ENCODE measurements at regions not wholly inside any gene's neighbourhood (a gene's known extent, or its start where the extent isn't known, plus 50 kb on each side); places are given as distances from the start of the nearest gene placed in this dataset.

DNA sequence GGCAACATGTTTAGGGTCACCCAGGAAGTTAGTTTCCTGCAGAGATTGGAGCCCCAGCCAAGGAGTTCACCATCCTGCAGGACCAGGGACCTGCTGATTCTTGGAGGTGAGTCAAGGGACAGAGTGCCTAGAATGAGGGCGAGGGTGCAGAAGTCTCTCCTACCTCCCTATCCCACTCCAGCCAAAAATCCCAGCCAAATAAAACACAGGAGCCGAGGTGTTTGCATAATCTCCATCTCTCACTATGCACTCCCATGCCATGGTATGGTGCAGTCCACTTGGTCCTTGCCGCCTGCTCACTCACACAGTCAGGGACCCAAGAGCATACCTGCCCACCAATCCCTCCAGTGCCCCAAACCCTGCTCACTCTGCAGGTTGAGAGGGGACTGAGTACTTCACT lies 294.2 kb downstream of the UACA start:
- no peak for DNase-seq

DNA sequence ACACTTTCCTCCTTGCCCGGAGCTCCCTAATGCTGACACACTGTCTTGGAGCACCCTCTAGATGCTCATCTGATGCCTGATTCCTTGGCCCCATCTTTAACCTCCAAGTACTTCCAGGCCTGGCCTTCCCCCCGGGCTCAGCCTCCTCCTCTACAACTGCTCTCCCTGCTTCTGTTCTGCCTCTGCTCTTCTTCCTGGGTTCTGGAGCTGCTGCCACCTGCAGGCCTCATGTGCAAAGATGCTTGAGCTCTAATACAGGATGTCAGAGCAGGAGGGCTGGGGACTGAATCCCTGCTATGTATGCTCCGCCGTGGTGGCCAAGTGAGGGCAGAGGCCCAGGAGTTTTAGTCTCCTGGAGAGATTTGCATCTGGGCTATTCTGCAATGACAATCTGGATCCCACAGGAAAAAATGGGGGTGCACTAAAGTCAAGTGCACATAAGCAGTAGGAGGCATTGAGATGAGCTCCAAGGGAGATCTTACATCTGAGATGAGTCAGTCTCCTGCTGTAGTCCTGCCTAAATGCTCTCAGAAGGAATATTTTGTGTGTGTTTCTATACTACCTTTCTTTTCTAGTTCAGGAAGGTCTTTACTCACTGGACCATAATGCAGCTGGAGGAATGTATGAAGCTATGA lies 296.3 kb downstream of the UACA start:
- DNase-seq, result peak; percentile 42

DNA sequence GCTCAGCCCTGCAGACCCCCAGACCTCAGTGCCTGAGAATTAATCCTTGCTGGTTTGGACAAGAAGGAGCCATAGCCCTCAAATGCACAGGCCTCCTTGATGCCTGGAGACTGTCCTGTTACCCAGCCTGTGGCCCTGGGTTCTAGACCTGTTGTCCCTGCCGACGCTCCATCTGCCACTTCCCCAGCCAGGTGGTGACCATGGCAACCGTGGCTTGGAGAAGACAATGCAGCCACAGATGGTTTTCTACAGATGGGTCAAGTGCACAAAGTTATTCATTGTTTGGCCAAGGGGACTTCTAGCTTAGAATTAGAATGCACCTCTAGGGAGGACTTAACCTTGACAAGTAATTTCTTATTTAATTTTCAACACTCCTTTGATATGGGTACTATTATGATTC lies 297.1 kb downstream of the UACA start:
- no peak for DNase-seq

DNA sequence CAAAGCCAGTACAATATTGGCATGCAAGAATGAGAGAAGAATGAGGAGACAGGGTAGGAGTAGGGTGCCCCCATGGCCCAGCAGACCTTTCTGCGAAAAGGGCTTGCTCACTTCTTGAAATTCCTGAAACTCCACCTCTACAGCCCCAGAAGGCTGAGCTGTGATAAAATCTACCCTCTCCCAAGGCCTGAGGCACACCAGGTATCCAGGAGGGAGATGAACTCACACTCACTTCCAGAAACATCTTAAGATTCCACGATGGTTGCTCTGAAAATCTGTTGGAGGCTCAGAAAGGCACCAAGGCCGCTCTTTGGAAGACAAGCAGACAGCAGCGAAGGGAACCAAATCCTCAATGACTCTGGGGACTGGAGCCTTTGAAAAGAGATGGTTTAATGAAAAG lies 297.5 kb downstream of the UACA start:
- no peak for DNase-seq

DNA sequence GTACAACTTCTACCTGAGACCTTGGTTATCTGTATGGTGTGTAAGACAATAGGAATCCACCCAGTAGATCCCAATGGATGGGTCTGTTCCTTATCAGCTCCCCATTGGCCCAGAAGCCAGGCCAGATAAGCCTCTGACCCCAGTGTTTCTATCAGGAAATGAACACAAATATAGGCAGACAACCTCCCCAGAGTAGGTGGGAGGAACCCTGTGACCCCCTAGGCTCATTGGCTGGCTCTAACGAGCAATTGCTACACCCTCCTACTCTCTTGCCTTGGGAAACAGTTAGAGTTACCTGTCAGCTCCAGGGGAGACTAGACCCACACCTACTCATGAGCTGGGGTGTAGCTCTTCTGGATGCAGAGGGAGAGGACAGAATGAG lies 299.9 kb downstream of the UACA start:
- DNase-seq, result peak; percentile 62

DNA sequence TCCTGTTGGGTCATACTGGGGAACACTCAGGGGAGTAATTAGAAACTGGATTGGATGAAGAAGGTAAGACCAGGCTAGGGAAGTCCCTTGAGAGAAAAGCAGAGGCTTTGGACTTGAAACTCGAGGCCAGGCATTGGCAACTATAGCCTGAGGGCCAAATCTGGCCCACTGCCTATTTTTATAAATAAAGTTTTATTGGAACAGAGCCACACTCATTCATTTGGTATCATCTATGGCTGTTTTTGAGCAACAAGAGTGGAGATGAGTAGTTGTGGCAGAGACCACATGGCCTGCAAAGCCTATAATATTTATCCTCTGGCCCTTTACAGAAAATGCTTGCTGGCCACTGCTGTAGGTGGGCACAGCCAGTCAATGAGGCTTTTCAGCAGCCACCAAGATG lies 301.4 kb downstream of the UACA start:
- DNase-seq, result no peak

DNA sequence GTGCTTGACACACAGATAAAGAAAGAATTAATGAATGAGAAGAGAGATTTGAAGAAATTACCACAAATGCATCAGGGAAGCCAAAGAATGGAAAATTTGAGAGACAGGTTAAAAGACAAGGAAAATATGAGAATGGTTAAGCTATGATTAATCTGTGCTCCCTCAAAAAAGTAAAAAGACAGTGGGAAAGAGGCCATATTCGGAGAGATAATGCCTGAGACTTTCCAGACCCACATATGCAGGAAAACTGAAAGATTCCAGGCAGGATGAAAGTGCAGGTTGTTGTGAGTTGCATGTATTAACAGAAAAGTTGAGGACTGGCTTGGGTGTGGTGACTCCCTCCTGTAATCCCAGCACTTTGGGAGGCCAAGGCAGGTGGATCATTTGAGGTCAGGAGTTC lies 302.3 kb downstream of the UACA start:
- no peak for DNase-seq

DNA sequence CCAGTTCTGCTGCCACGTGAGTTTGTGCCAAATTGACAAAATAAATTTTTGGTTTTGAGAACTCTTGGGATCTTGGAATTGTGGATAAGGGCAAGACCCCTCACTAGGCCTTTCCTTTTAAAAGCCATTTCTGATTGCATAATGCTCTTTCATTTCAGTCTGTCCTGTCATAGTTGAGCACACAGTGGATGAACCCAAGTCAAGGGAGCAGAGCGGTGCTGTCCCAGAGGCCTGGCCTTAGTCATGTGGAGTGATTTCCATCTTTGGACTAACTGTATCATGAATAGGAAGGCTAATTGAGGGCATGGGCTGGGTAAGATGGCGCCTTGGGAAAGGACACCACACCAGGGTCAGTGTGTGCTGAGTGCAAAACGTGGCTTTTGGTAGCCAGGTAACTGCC lies 304.0 kb downstream of the UACA start:
- DNase-seq, result no peak

DNA sequence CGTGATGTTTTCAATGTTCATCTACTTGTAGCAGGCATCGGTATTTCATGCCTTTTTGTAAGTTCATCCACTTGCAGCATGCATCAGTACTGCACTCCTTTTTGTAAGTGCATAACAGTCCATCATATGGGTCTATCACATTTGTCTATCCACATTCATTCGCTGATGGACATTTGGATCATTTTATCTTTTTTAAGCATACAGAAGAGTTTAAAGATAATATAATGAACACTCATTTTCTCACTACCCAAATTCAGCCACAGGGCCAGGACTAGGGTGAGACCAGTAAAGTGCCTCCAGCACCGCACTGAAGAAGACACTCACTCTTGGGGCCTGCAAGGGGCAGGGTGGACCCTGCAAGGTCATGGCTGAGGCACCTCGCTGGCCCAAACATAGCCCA lies 309.6 kb downstream of the UACA start:
- DNase-seq, result no peak

DNA sequence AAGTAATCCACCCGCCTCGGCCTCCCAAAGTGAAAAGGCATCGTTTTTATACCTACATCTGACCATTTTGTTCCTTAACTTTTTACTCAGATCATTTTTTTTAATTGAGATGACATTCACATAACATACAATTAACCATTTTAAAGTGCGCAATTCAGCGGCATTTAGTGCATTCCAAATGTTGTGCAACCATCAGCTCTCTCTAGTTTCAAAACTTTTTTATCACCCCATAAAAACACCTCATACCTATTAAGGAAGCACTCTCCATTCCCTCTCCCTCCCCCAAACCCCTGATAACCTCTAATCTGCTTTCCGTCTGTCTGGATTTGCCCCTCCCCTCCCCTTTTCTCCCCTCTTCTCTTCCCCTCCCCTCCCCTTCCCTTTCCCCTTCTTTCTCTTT lies 310.1 kb downstream of the UACA start:
- peak; percentile 39 for DNase-seq

DNA sequence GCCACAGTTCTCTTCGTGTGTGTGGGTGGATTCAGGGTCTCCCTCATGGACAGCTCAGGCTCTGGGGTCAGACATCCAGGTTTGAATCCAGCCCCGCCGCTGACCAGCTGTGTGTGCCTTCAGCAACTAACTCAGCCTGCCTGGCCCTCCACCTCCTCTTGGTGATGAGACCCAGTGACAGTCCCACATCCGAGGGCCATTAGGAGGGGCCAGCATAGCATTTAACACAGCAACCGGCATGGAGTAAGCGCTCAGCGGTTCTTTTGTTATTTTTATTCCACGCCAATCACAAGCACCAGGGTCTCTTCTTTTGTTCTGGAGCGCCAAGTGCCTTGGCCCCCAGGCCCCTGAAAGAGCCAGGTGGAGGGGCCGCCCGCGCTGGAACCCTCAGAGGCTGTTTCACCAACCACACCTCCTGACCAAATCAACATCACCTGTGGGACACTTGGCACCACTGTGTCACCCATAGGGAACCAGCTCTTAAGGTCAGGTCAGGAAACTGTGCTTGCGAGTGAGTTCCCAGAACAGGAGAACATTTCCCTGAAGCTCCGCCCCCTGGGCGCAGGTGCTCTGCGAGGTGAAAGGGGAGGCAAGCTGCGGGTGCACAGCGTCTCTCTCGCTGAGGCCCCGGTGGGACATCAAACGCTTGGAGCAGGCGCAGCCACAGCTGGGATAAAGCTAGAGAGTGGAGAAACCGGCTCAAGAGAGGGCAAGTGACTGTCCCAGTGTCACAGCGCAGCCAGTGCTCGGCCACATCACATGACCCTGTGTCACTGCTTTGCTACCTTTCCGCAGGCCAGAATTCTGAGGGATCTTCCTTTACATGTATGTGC lies 311.3 kb downstream of the UACA start:
- DNase-seq, result peak; percentile 49

DNA sequence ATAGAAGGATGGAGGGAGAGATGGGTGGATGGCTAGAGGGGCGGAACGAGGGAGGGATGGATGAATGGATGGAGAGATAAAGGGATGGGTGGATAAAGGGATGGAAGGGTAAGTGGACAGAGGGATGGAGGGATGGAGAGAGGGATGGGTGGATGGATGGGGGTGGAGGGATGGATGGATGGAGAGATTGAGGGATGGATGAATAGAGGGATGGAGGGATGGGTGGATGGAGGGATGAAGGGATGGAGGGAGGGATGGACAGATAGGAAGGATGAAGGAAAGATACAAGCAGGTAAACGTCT lies 313.3 kb downstream of the UACA start:
- no peak for DNase-seq

DNA sequence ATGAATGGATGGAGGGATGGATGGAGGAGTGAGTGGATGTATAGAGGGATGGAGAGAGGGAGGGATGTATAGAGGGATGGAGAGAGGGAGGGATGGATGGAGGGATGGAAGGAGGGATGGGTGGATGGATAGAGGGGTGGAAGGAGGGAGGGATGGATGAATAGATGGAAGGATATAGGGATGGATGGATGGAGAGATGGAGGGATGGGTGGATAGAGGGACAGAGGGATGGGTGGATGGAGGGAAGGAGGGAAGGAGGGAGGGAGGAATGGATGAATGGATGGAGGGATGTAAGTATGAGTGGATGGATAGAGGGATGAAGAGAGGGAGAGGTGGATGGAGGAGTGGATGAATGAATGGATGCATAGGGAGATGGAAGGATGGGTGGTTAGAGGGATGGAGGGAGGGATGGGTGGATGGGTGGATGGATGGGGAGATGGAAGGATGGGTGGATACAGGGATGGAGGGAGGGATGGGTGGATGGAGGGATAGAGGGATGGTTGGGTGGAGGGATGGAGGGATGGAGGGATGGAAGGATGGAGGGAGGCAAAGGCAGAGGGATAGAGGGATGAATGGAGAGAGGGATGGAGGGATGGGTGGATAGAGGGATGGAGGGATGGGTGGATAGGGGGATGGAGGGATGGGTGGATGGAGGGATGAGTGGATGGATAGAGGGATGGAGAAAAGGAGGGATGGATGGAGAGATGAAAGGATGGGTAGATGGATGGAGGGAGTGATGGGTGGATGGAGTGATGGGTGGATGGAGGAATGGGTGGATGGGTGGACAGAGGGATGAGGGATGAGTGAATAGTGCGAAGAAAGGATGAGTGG lies 313.8 kb downstream of the UACA start:
- DNase-seq, result no peak

DNA sequence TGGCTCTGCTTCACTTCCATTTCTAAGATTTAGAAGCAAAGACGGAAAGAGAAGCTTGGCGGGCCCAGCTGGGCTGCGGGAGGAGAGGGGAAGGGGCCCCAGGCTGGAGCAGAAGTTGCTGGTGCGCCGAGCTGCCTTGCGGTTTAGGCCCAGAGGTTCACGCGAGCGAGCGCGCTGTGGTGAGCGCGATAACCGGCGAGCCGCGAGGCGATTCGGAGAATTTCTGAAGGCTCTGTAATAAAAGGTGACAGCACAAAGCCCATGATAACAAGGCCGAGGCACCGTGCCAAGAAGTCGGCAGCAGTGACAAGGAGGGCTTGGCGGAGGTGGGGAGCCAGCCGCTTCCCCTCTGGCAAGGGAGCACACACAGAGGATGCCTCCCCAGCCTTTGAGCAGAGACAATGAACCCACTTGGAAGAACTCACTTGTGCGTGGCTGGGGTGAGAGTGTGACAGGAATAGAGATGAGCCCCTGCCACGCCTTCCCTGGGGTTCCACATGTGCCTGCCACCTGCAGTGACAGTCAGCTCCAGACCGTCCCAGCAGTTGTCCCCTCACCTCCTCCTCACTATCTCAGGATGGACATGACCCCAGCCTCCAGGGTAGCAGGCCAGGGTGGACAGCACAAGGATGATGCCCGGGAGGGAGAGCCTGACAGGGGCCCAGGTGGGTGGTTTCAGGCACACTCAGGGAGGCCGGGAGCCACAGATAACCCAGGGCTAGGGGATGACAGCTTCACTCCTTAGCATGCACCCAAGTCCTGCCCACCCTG lies 315.2 kb downstream of the UACA start:
- DNase-seq, result peak; percentile 93

DNA sequence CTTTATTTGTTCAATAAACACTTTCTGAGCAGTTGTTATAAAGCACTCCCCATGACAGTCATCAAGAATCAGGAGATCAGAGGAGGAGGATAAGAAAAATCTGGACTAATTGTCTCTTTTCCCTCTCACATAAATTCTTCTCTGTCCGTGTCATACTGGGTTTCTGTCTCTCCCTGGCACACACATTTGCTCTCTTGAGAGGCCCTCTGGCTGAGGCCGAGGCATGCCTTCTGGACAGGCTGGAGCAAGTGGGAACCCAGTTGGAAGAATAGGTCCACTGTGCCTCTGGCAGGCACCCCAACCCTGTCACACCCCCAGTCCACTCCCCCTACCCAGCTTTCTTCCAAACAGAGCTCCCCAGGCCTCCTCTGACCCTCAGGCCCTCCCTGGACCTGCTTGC lies 315.8 kb downstream of the UACA start:
- DNase-seq, result peak; percentile 32

DNA sequence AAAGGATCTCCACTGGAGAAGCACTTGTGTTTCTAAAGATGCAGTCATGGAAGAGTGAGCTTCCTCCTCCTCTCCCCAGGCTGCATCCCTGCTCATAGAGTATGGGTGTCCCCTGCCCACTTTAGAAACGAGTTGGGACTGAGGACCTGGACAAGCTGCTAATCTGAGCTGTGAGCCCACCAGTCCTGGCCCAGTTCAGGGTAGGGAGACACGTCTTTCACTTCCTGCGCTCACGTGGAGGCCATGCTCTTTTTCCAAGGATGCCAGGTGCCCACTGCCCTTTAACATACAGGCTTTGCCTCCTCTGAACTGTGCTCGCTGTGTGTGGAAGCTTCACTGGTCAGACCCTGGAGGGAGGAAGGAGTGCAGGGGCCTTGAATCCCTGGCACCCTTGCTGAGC lies 316.3 kb downstream of the UACA start:
- no peak for DNase-seq

DNA sequence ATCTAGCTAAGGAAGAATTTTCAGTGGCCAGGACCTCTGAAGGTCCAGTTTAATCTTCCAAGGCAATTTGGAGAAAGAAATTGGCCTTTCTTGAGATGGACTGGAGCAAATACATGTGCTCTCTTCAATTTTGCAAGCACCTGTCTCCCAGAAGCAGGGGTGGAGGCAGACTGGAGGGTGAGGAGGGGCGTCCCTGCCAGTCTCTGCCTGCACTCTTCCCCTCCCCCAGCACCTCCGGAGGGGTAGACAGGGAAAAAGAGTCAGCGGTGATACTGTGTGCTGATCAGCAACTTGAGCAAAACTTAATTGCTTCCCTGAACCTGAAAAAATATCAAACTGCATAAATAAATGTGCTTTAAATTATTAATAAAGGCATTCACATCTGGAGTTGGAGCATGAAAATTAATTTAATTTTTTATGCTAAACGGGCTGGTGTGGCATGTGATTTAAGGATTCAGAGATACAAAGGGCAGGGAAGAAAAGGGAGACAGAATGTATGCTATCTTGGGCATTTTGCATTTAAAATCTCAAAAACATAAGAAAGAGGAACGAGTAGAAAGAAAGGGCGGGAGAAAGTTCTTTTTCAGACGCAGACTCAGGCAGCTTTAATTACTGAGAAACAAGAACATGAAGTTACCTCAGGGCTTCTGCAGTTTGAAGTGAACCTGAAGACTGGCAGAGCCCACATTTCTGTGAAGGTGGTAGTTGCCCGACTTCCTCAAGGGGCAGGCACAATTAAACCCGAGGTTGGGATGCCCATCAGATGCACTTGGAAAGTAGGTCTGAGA lies 319.7 kb downstream of the UACA start:
- DNase-seq, result no peak

DNA sequence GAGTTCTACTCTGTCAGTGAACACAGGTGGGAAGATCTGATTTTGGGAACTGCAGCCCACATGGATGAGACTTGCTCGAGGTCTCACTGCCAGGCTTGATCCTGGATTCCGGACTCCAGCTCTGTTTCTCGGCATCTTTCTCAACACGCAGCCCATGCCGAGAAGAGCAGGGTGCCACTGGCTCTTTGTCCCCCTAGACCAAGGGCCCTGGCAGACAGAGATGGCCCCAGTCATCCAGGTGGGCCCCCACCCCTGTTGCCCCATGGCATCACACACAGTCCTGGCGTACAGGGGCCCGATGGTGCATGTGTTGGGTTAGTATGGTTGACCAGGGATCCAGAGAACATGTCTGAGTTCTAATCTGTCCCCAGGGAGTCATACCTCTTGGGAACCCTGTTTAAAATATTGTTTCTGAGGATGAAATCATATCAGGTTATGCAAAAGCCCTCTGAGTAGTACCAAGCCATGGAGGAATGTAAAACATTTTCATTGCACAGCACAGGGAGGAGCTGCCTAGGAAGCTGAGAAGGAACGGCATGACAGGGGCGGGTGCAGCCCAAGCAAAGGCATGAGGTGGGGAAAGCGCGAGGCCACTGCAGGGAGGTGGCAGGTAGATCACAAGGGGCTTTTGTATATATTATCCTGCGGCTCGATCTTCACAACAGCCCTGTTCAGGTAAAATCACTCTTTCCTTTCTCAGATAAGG lies 320.6 kb downstream of the UACA start:
- no peak for DNase-seq

DNA sequence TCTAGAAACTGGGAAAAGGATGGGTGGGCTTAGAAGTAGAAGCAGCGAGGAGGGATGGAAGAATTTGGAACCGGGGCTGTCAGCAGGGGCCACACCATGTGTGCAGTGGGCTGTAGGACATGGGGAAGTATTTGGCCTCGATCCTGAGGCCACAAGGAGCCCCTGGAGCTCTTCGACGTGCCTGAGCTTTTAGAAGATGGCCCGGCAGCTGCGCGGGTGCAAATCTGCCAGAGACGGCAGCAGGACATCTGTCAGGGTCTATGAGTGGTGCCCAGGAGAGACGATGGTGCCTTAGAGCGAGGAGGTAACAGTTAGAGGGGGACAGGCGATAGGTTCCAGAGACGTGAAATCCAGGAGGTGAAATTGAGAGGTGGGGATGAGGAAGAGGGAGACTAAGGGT lies 321.1 kb downstream of the UACA start:
- DNase-seq, result no peak

DNA sequence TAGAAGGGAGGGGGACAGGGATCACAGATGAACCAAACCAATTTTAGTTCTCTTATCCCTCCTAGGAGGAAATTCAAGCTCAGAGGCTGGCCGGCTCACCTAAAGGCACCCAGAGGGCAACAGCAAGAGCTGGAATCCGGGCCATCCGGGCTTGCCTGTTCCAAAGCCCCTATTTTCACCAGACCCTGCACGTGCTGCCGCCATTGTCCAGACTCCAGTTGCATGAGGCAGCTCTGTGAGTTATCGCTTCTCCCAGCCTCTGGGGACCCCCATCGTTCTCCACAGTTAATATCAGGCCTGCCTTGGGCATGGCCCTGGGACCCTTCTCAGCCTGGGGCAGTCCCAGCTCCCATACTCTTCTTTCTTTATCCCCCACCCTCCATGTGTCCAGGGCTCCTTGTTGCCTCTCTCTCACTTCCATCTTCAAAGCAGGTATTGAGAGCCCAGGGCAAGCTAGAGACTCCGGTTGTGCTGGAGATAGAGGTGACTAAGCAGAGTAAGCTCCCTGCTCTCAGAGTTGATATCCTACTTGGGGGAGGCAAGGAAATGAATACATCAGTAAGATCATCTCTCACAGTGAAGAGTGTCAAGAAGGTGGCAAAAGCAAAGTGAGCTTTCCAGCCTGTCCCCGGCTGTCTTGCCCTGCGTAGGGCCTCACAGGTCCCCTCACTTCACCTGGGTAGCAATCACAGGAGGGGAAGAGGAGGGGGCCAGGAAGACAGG lies 322.8 kb downstream of the UACA start:
- no peak for DNase-seq

DNA sequence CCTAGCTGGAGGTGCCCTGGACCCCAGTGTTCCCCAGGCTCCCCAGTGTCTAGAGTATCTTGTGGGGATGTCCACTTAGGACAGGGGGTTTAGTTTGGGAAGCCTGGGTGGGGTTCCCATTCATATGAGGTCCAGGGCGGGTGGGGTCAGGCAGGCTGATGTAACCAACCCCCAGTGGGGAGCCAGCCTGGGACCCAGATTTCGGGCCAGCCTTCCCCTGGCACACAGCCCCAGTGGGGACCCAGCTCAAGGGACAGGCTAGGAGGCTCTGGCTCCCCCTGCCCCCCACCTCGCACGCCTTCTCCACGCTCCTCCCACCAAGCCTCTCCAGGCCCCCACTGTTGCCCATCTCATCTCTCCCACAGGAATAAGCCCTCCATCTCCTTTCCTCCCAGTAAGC lies 323.5 kb downstream of the UACA start:
- no peak for DNase-seq
